MM.1S (cell line): ENCODE measurements at regions not wholly inside any gene's neighbourhood (a gene's known extent, or its start where the extent isn't known, plus 50 kb on each side); places are given as distances from the start of the nearest gene placed in this dataset.

Experiments
- DNase-seq: peaks from one replicate; pipeline ENCODE4 v3.0.0-alpha.2; 2015
- H2AFZ ChIP-seq: fragments of 300-600 bp; sonication (generic); 2 replicates; pipeline ENCODE4 v1.6.0; 2016; ENCODE audit warnings: antibody characterized with exemption, low read length
- H3F3A ChIP-seq: fragments of 300-600 bp; sonication (generic); 2 replicates; pipeline ENCODE4 v1.6.1; 2016; ENCODE audit warnings: mild to moderate bottlenecking, antibody characterized with exemption, low read length, moderate library complexity, mixed read lengths; ENCODE audit not compliant: insufficient read depth
- H3K27ac ChIP-seq: fragments of 300-600 bp; sonication (generic); 2 replicates; pipeline ENCODE4 v1.5.1; 2016; ENCODE audit warnings: mild to moderate bottlenecking, low read length
- H3K27me3 ChIP-seq: fragments of 300-600 bp; sonication (generic); replicated peaks from 2 replicates; pipeline ENCODE4 v1.6.0; 2016; ENCODE audit warnings: low read length; ENCODE audit not compliant: insufficient read depth
- H3K36me3 ChIP-seq: fragments of 300-600 bp; sonication (generic); replicated peaks from 2 replicates; pipeline ENCODE4 v1.6.1; 2016; ENCODE audit warnings: mild to moderate bottlenecking, low read length, mixed read lengths; ENCODE audit not compliant: insufficient read depth
- H3K4me1 ChIP-seq: fragments of 300-600 bp; sonication (generic); 2 replicates; pipeline ENCODE4 v1.6.1; 2016; ENCODE audit warnings: low read length, mixed read lengths
- H3K4me2 ChIP-seq: fragments of 300-600 bp; sonication (generic); 2 replicates; pipeline ENCODE4 v1.6.0; 2016; ENCODE audit warnings: low read depth, low read length
- H3K4me3 ChIP-seq: fragments of 300-600 bp; sonication (generic); 2 replicates; pipeline ENCODE4 v1.5.1; 2016; ENCODE audit warnings: low read length, mixed read lengths
- H3K79me2 ChIP-seq: fragments of 300-600 bp; sonication (generic); 2 replicates; pipeline ENCODE4 v1.6.1; 2016; ENCODE audit warnings: mixed run types, low read length, mixed read lengths
- H3K9ac ChIP-seq: fragments of 300-600 bp; sonication (generic); 2 replicates; pipeline ENCODE4 v1.6.1; 2016; ENCODE audit warnings: low read length, mixed read lengths
- H3K9me2 ChIP-seq: fragments of 300-600 bp; sonication (generic); replicated peaks from 2 replicates; pipeline ENCODE4 v1.6.1; 2016; ENCODE audit warnings: mild to moderate bottlenecking, low read length, mixed read lengths; ENCODE audit not compliant: insufficient read depth
- H3K9me3 ChIP-seq: fragments of 300-600 bp; sonication (generic); replicated peaks from 2 replicates; pipeline ENCODE4 v1.6.1; 2016; ENCODE audit warnings: mild to moderate bottlenecking, low read length, mixed read lengths; ENCODE audit not compliant: insufficient read depth
- H4K20me1 ChIP-seq: fragments of 300-600 bp; sonication (generic); 2 replicates; pipeline ENCODE4 v1.6.1; 2016; ENCODE audit warnings: mild to moderate bottlenecking, low read length, moderate library complexity, mixed read lengths; ENCODE audit not compliant: insufficient read depth
- EZH2 ChIP-seq: fragments of 300-600 bp; sonication (generic); optimal IDR thresholded peaks from 2 replicates; pipeline ENCODE3; 2017; ENCODE audit warnings: low read depth, mild to moderate bottlenecking, antibody characterized with exemption, low read length, mixed read lengths
- EZH2phosphoT487 ChIP-seq: fragments of 300-600 bp; sonication (generic); IDR thresholded peaks from 2 replicates; pipeline ENCODE4 v1.6.1; 2018; ENCODE audit warnings: antibody characterized with exemption, low read length
- TF ChIP-seq, protein P1 (sequence below): fragments of 300-600 bp; sonication (generic); IDR thresholded peaks from 2 replicates; pipeline ENCODE4 v1.5.1; 2016; ENCODE audit warnings: antibody characterized with exemption, low read length, mixed read lengths

GRCh38 chr4:186901850-186902249, 178.2 kb upstream of the FAT1 start:
- no peak overlapping the region for H3K4me2 ChIP-seq

GRCh38 chr4:186902361-186902760, 178.7 kb upstream of the FAT1 start:
- no peak overlapping the region for H3K4me2 ChIP-seq
- H3K9me3 ChIP-seq = no peaks in the 10 kb centered on the region
- H3F3A ChIP-seq = no peaks in the 10 kb centered on the region
- no peaks in the 10 kb centered on the region for H3K36me3 ChIP-seq
- no peaks in the 10 kb centered on the region for H3K9me2 ChIP-seq
- H3K9ac ChIP-seq = no peak overlapping the region
- H3K27me3 ChIP-seq = no peaks in the 10 kb centered on the region
- DNase-seq = no peak
- TF ChIP-seq, protein P1, sequence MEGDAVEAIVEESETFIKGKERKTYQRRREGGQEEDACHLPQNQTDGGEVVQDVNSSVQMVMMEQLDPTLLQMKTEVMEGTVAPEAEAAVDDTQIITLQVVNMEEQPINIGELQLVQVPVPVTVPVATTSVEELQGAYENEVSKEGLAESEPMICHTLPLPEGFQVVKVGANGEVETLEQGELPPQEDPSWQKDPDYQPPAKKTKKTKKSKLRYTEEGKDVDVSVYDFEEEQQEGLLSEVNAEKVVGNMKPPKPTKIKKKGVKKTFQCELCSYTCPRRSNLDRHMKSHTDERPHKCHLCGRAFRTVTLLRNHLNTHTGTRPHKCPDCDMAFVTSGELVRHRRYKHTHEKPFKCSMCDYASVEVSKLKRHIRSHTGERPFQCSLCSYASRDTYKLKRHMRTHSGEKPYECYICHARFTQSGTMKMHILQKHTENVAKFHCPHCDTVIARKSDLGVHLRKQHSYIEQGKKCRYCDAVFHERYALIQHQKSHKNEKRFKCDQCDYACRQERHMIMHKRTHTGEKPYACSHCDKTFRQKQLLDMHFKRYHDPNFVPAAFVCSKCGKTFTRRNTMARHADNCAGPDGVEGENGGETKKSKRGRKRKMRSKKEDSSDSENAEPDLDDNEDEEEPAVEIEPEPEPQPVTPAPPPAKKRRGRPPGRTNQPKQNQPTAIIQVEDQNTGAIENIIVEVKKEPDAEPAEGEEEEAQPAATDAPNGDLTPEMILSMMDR = no peak
- no peak for TF ChIP-seq EZH2phosphoT487
- no peak for TF ChIP-seq EZH2
- no peaks in the 10 kb centered on the region for H4K20me1 ChIP-seq
- H3K4me3 ChIP-seq = no peak overlapping the region
- no peaks in the 10 kb centered on the region for H3K79me2 ChIP-seq
- H3K27ac ChIP-seq = no peak overlapping the region
- H2AFZ ChIP-seq = no peak overlapping the region
- no peaks in the 10 kb centered on the region for H3K4me1 ChIP-seq

More at GRCh38 chr4:186901850-186902249, 178.2 kb upstream of the FAT1 start:
- TF ChIP-seq, protein P1 = no peak
- TF ChIP-seq EZH2phosphoT487 = no peak
- no peak for TF ChIP-seq EZH2
- Histone ChIP-seq H3K9me2 (no peaks in the 10 kb centered on the region), H3F3A (no peaks in the 10 kb centered on the region), H3K9ac (no peak overlapping the region), H3K27me3 (no peaks in the 10 kb centered on the region), H2AFZ (no peak overlapping the region), H3K36me3 (no peaks in the 10 kb centered on the region), H3K4me3 (no peak overlapping the region), H3K4me1 (no peaks in the 10 kb centered on the region), H4K20me1 (no peaks in the 10 kb centered on the region), H3K79me2 (no peaks in the 10 kb centered on the region), H3K27ac (no peak overlapping the region), H3K9me3 (no peaks in the 10 kb centered on the region)
- no peak for DNase-seq

GRCh38 chr4:186904101-186904500, 180.4 kb upstream of the FAT1 start:
- DNase-seq = no peak
- Histone ChIP-seq H3K4me1 (no peaks in the 10 kb centered on the region), H2AFZ (no peak overlapping the region), H3K4me3 (no peak overlapping the region), H3K36me3 (no peaks in the 10 kb centered on the region), H3K4me2 (no peak overlapping the region), H3K27ac (no peak overlapping the region), H3K9ac (no peak overlapping the region), H3K27me3 (no peaks in the 10 kb centered on the region), H3K9me2 (no peaks in the 10 kb centered on the region), H3K79me2 (no peaks in the 10 kb centered on the region), H4K20me1 (no peaks in the 10 kb centered on the region), H3K9me3 (no peaks in the 10 kb centered on the region), H3F3A (no peaks in the 10 kb centered on the region)
- TF ChIP-seq EZH2 (no peak), EZH2phosphoT487 (no peak)
- TF ChIP-seq, protein P1 = no peak
